HUES64 (cell line): ENCODE measurements at regions not wholly inside any gene's neighbourhood (a gene's known extent, or its start where the extent isn't known, plus 50 kb on each side); places are given as distances from the start of the nearest gene placed in this dataset.

Source experiments
- H3K27ac ChIP-seq: 2 replicates; pipeline ENCODE4 v1.7.0; 2013; ENCODE audit warnings: low read depth, low read length, inconsistent platforms
- H3K27me3 ChIP-seq: 2 replicates; pipeline ENCODE4 v1.6.1; 2013; ENCODE audit warnings: mild to moderate bottlenecking, low read length; ENCODE audit not compliant: insufficient read depth
- H3K36me3 ChIP-seq: 2 replicates; pipeline ENCODE4 v1.6.1; 2013; ENCODE audit warnings: mild to moderate bottlenecking, low read length; ENCODE audit not compliant: insufficient read depth
- H3K4me1 ChIP-seq: 2 replicates; pipeline ENCODE4 v1.6.1; 2013; ENCODE audit warnings: mild to moderate bottlenecking, low read length, moderate library complexity; ENCODE audit not compliant: insufficient read depth
- H3K4me3 ChIP-seq: 2 replicates; pipeline ENCODE4 v1.5.1; 2013; ENCODE audit warnings: mild to moderate bottlenecking, low read length, moderate library complexity
- H3K9ac ChIP-seq: 2 replicates; pipeline ENCODE4 v1.6.1; 2013; ENCODE audit warnings: mild to moderate bottlenecking, low read depth, low read length
- H3K9me3 ChIP-seq: 2 replicates; pipeline ENCODE4 v1.6.1; 2013; ENCODE audit warnings: low read depth, low read length; ENCODE audit not compliant: insufficient read depth
- WGBS: fragments of 150-250, 120-280 bp; methylation state at CpG from one replicate; pipeline ENCODE4 v1.1.7; 2013; ENCODE audit warnings: missing lambda C conversion rate; 5-methylcytosine and 5-hydroxymethylcytosine counted together

DNA sequence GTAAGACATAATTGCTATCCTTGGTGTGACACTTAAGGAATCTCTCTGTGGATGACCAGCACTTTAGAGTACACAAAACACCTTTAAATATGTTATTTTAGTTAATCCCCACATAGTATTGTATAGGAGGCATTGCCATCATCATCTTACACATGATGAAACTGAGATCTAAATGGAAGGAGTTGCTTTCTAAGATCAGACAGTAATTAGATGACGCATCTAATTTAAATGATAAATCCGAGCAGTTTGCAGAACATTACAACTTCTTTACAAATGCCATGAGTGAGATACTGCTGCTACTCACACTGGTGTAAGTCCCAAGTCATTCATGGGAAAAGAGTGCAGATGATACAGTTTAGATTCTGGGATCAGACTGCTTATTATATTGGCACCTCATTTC, 431.9 kb downstream of the MFSD1 start:
- Histone ChIP-seq H3K4me3 (no peak overlapping the region), H3K36me3 (no peaks in the 10 kb centered on the region), H3K27me3 (no peaks in the 10 kb centered on the region), H3K27ac (no peak overlapping the region), H3K4me1 (peaks cover 13% of the 10 kb centered on the region), H3K9me3 (peaks cover 4% of the 10 kb centered on the region; the same call in 1 of the 2 replicates), H3K9ac (no peak overlapping the region)
- WGBS: 100% methylated on average over 2 of the region's 2 CpGs

DNA sequence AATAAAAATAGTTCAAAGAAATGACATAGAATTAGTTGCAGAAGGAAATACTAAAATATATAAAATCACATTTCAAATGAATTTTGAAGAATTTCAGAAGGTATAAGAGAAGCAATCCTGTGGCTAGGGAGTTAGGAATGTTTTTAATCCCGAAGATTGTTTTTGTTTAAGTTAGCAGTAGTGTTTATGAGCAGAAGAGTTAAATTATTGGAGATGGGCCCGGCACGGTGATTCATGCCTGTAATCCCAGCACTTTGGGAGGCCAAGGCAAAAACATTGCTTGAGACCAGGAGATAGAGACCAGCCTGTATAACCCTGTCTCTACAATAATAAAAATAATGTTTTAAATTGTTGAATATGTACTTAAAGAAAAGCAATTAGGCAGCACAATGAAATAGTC, 432.5 kb downstream of the MFSD1 start:
- H3K36me3 ChIP-seq: no peaks in the 10 kb centered on the region
- H3K4me1 ChIP-seq: peaks cover 13% of the 10 kb centered on the region
- H3K9ac ChIP-seq: no peak overlapping the region
- H3K27ac ChIP-seq: no peak overlapping the region
- no peaks in the 10 kb centered on the region for H3K27me3 ChIP-seq
- 87% methylated on average over 3 of the region's 3 CpGs for WGBS
- H3K9me3 ChIP-seq: peaks cover 4% of the 10 kb centered on the region; the same call in 1 of the 2 replicates
- H3K4me3 ChIP-seq: no peak overlapping the region

DNA sequence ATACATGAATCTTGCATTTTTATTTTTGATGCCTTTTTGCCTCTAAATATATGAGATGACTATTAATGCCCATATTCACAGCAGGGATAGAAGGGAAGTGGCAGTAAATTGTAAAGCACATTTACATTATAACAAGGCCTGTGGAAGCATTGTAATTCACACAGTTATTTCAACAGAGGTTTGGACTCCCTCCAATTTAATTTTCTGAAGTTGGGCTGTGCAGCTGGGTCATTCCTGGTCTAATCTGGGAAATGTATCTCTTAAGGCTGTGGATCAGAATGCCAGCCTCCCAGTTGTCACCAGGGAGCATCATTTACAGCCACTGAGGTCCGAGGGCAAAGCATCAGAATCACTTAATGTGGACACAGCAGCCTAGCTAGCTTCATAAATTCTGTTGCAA, 434.5 kb downstream of the MFSD1 start:
- Histone ChIP-seq H3K4me3 (no peak overlapping the region), H3K9ac (no peak overlapping the region), H3K9me3 (no peaks in the 10 kb centered on the region), H3K27ac (no peak overlapping the region; the same call in 1 of the 2 replicates), H3K27me3 (no peaks in the 10 kb centered on the region), H3K4me1 (peaks cover 13% of the 10 kb centered on the region), H3K36me3 (no peaks in the 10 kb centered on the region)
- 96% methylated on average over 1 of the region's 1 CpG for WGBS

DNA sequence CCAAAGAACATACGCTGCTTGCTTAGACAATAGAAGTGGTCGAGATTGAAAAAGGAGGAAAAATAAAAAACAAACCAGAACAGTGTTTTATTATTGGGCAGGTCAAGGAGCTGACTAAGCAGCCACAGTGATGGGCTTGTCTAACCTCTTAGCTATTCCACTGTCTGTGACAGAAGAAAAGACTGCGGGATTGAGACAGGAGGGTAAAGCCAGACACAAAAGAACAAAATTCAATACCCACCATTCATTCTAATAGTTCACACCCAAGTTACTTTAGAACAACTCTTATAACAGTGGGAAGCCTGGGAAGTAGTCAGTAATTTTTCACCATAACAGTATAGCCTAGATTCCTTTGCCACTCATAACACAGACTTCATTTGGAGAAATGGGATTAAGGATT, 435.4 kb downstream of the MFSD1 start:
- Histone ChIP-seq H3K4me1 (peaks cover 13% of the 10 kb centered on the region), H3K36me3 (no peaks in the 10 kb centered on the region)
- 94% methylated on average over 3 of the region's 3 CpGs for WGBS

DNA sequence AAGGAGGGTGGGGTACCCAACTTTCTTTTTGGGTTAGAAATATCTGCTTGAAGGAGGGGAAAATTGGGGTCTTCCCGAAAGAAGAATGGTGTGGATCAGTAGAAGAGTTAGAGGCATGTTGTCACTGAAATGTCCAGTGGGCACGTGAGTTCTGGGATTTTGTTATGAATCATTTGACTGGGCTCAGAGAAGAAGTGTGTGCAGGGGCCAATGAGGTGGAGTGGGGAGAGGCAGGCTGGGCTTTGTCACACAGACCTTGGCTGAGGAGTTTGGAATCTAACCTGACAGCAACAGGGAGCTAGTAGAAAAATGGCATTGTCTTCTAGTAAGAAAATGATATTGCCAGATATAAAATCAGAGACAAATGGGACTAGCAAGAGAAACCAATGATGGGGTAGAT, 436.8 kb downstream of the MFSD1 start:
- H3K27ac ChIP-seq: no peak overlapping the region
- no peaks in the 10 kb centered on the region for H3K9me3 ChIP-seq
- no peaks in the 10 kb centered on the region for H3K27me3 ChIP-seq
- H3K36me3 ChIP-seq: no peaks in the 10 kb centered on the region
- H3K4me3 ChIP-seq: no peak overlapping the region
- peaks cover 13% of the 10 kb centered on the region for H3K4me1 ChIP-seq
- H3K9ac ChIP-seq: no peak overlapping the region
- WGBS: 94% methylated on average over 2 of the region's 2 CpGs

More for the DNA sequence above, 435.4 kb downstream of the MFSD1 start:
- H3K27ac ChIP-seq: no peak overlapping the region
- H3K9ac ChIP-seq: no peak overlapping the region
- H3K27me3 ChIP-seq: no peaks in the 10 kb centered on the region
- H3K4me3 ChIP-seq: no peak overlapping the region
- H3K9me3 ChIP-seq: no peaks in the 10 kb centered on the region

DNA sequence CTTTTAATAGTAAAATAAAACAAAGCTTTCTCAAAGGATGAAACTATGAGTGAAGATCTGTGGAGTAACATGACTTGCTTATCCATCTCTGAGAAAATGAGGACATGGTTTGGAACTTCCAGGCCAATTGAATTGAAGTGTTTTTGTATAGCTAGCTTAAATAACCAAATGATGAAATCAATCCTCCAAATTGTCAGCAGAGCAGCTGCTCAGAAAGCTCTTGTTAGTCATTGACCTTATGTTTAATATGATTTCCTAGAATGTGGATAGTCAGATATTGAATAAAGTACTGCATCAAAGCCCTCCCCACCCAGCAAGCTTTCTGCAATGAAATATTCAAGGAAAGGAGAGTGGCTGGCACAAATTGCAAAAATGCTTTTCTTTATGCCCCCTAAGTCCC, 437.2 kb downstream of the MFSD1 start:
- Histone ChIP-seq H3K9me3 (no peaks in the 10 kb centered on the region), H3K4me1 (peaks cover 13% of the 10 kb centered on the region), H3K4me3 (no peak overlapping the region), H3K27ac (no peak overlapping the region), H3K9ac (no peak overlapping the region), H3K36me3 (no peaks in the 10 kb centered on the region), H3K27me3 (no peaks in the 10 kb centered on the region)

DNA sequence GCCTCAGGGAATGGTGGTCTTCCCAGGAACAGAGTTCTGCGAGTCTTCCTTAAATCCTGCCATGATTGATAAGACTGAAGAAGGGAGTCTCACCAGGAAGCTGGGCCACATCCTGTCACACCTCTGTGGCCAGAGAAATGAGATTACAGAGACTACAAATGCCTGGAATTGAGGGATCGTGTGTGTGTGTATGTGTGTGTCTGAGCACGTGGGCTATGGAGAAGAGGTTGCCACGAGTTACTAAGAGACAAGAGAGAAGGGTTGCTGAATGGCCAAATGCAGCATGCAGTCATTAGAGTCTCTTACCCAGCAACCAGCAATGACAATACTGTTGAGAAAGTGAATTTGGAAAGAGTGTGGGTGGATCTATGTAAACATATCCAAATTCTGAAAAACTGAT, 443.1 kb downstream of the MFSD1 start:
- H3K36me3 ChIP-seq: no peaks in the 10 kb centered on the region
- no peak overlapping the region for H3K4me3 ChIP-seq
- no peaks in the 10 kb centered on the region for H3K4me1 ChIP-seq
- H3K27me3 ChIP-seq: no peaks in the 10 kb centered on the region
- H3K27ac ChIP-seq: no peak overlapping the region
- no peak overlapping the region for H3K9ac ChIP-seq
- no peaks in the 10 kb centered on the region for H3K9me3 ChIP-seq
- 85% methylated on average over 4 of the region's 4 CpGs for WGBS

DNA sequence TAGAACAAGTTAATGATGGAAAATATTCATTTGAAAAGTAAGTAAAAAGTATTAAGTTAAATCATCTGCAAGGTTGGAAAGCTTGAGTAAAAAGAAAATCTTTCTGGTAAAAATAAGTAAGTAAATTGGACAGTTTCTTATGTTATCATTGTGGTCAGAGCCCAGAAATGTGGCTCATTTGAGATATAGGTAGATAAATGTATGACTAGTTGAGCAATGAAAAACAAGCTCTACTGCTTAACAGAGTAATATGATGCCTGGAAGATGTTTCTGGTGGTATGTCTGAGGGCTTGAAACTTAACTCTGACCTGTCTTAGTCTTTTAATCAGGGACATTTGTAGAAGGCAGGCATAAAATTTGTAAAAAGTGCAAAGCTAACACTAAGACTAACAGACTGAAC, 444.0 kb downstream of the MFSD1 start:
- H3K4me3 ChIP-seq: no peak overlapping the region
- no peak overlapping the region for H3K27ac ChIP-seq
- no peaks in the 10 kb centered on the region for H3K9me3 ChIP-seq
- no peaks in the 10 kb centered on the region for H3K27me3 ChIP-seq
- no peaks in the 10 kb centered on the region for H3K36me3 ChIP-seq
- H3K9ac ChIP-seq: no peak overlapping the region
- no peaks in the 10 kb centered on the region for H3K4me1 ChIP-seq

DNA sequence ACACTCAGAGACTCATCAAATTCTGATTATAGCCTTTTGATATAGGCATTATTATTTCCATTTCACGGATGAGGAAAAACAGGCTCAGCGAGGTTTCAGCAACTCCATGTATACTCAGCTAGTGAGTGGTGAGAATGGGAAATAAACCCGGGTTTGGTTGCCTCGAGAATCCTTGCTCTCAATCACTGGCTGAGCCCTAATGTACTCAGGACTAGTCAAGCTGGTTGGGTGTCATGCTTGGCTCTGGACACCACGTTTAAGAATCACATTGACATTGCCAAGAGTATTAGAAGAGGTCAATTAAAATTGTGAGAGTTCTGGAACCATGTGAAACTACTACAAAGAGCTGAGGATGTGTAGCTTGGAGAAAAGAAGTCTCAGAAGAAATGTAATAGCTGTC, 444.5 kb downstream of the MFSD1 start:
- WGBS: 98% methylated on average over 5 of the region's 5 CpGs

DNA sequence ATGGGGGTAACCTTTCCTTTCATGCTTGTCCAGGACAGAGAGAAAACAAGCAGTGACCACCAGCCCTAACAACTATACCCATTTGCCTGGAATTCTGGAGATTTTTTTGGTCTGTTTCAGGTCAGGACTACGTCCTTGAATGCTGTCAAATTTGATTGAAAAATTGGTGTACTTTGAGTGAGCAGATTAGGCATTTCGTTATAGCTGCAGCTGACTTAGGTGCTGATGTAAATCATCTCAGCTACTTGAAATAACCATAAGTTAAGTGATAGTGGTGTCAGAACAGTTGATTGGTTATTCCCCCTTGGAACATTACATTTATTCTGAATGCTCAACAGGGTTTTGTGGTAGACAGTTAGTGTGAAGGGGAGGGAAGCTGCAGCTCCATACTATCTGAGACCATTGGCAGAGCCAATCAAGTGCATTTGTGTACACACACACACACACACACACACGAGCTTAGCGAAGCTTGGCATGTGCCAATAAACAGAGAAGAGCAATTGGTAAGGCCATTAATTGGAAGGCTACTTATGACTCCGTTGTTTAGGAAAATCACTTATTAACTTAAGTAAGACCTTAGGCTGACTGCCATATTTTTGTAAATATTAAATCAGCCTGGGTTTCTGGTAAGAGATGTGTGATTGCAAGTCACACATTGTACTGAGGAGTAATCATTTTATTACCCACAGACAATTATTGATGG, 447.8 kb downstream of the MFSD1 start:
- Histone ChIP-seq H3K4me3 (no peak overlapping the region), H3K27ac (no peak overlapping the region), H3K9me3 (no peaks in the 10 kb centered on the region), H3K36me3 (no peaks in the 10 kb centered on the region), H3K27me3 (no peaks in the 10 kb centered on the region), H3K4me1 (no peaks in the 10 kb centered on the region), H3K9ac (no peak overlapping the region)
- WGBS: 90% methylated on average over 5 of the region's 5 CpGs

More for the DNA sequence above, 444.5 kb downstream of the MFSD1 start:
- Histone ChIP-seq H3K36me3 (no peaks in the 10 kb centered on the region), H3K9me3 (no peaks in the 10 kb centered on the region), H3K4me1 (no peaks in the 10 kb centered on the region), H3K27ac (no peak overlapping the region), H3K4me3 (no peak overlapping the region), H3K27me3 (no peaks in the 10 kb centered on the region), H3K9ac (no peak overlapping the region)

DNA sequence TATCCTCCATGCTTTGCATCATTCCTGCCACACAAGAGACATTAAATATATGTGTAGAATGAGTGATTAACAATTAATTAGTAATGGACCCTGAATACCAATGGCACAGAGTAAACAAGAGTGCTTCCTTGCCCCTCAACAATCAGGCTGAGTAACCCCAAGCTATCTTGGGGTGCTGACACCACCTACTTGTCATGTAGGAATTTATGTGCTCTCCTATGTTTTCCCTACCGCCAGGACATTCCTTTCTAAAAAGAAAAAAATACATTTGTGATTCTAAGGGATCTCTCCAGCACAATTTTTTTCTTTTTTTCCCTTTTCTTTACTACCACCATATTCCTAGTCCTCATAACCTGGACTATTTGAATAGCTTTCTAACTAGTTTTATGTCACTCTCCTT, 449.1 kb downstream of the MFSD1 start:
- H3K36me3 ChIP-seq: no peaks in the 10 kb centered on the region
- no peaks in the 10 kb centered on the region for H3K27me3 ChIP-seq
- H3K9ac ChIP-seq: no peak overlapping the region
- no peak overlapping the region for H3K4me3 ChIP-seq
- H3K27ac ChIP-seq: no peak overlapping the region
- no peaks in the 10 kb centered on the region for H3K4me1 ChIP-seq
- WGBS: 89% methylated on average over 1 of the region's 1 CpG
- no peaks in the 10 kb centered on the region for H3K9me3 ChIP-seq

DNA sequence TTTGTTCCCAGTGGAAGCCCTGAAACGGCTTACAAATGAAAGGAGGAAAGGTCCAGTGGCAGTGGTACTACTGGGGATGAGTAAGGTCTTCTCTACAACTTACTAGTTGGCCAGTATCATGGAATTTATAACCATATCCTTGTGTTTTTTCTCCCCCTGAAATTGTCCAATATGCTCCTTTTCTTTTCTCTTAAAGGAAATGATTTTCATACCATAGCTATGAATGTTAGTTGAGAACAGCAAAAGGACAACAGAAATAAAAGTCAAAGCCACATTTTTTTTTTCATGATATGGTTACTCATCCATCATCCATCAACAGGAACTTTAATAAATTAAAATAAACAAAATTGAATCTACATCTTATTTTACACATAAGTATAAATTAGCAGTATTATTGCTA, 450.4 kb downstream of the MFSD1 start:
- H3K4me3 ChIP-seq: no peak overlapping the region
- no peaks in the 10 kb centered on the region for H3K9me3 ChIP-seq
- no peak overlapping the region for H3K27ac ChIP-seq
- H3K4me1 ChIP-seq: no peaks in the 10 kb centered on the region
- H3K27me3 ChIP-seq: no peaks in the 10 kb centered on the region
- no peak overlapping the region for H3K9ac ChIP-seq
- WGBS: 71% methylated on average over 1 of the region's 1 CpG
- no peaks in the 10 kb centered on the region for H3K36me3 ChIP-seq
